Mammary epithelial cell (primary cell): ENCODE measurements at regions not wholly inside any gene's neighbourhood (a gene's known extent, or its start where the extent isn't known, plus 50 kb on each side); places are given as distances from the start of the nearest gene placed in this dataset.

Source experiments
- EZH2 ChIP-seq: IDR thresholded peaks from 2 replicates; pipeline ENCODE4 v1.6.1; 2012; ENCODE audit warnings: low read length, inconsistent platforms, borderline replicate concordance
- TF ChIP-seq, protein P1 (sequence below), 2 donors: IDR thresholded peaks in 1 of 2; conservative IDR thresholded peaks in 1 of 2; 2 replicates each; pipeline ENCODE4 v1.5.1; 2011 to 2012; ENCODE audit warnings: inconsistent platforms in 2 of 2, low read length in 2 of 2, mild to moderate bottlenecking in 2 of 2, control low read depth in 1 of 2, low read depth in 1 of 2; ENCODE audit not compliant: insufficient read depth in 1 of 2; ENCODE audit errors: extremely low read depth in 1 of 2

- TF ChIP-seq, protein P1, sequence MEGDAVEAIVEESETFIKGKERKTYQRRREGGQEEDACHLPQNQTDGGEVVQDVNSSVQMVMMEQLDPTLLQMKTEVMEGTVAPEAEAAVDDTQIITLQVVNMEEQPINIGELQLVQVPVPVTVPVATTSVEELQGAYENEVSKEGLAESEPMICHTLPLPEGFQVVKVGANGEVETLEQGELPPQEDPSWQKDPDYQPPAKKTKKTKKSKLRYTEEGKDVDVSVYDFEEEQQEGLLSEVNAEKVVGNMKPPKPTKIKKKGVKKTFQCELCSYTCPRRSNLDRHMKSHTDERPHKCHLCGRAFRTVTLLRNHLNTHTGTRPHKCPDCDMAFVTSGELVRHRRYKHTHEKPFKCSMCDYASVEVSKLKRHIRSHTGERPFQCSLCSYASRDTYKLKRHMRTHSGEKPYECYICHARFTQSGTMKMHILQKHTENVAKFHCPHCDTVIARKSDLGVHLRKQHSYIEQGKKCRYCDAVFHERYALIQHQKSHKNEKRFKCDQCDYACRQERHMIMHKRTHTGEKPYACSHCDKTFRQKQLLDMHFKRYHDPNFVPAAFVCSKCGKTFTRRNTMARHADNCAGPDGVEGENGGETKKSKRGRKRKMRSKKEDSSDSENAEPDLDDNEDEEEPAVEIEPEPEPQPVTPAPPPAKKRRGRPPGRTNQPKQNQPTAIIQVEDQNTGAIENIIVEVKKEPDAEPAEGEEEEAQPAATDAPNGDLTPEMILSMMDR (conservative IDR thresholded peaks at IDR 0.05 in 1 of 2, IDR thresholded peaks at IDR 0.05 in 1 of 2; ENCODE audit: extremely low read depth in 1 of 2, insufficient read depth in 1 of 2, low read depth in 1 of 2, low read length in 2 of 2), result no peak
- TF ChIP-seq EZH2, result no peak
These were observed 160.9 kb downstream of the HSD17B3 start for GRCh38 chr9:96141128-96141474.
